SK-N-SH (cell line): ENCODE measurements at regions not wholly inside any gene's neighbourhood (a gene's known extent, or its start where the extent isn't known, plus 50 kb on each side); places are given as distances from the start of the nearest gene placed in this dataset.

Experiments
- CTCF ChIP-seq: fragments of 200-600 bp; sonication (generic); IDR thresholded peaks from 2 replicates; pipeline ENCODE4 v1.6.1; 2017; ENCODE audit warnings: antibody characterized with exemption, mild to moderate bottlenecking, moderate library complexity
- EP300 ChIP-seq, 2 experiments: IDR thresholded peaks; 2 replicates each; pipeline versions ENCODE4 v1.4.0 to v1.6.1; 2012; ENCODE audit warnings: borderline replicate concordance in 1 of 2, low read depth in 1 of 2, low read length in 1 of 2
- JUND ChIP-seq: IDR thresholded peaks from 2 replicates; pipeline ENCODE4 v1.4.0; 2012
- TAF1 ChIP-seq: IDR thresholded peaks from 2 replicates; pipeline ENCODE4 v1.6.1; 2012; ENCODE audit warnings: low read depth, mild to moderate bottlenecking, low read length, moderate library complexity, borderline replicate concordance
- ZBTB33 ChIP-seq: IDR thresholded peaks from 2 replicates; pipeline ENCODE4 v1.4.0; 2012; ENCODE audit warnings: low read depth, borderline replicate concordance

- TF ChIP-seq ZBTB33 = no peak
- no peak for TF ChIP-seq CTCF
- no peak for TF ChIP-seq JUND
- no peak for TF ChIP-seq TAF1
- no peak for TF ChIP-seq EP300 (IDR thresholded peaks at IDR 0.05; ENCODE audit: borderline replicate concordance in 1 of 2, low read depth in 1 of 2, low read length in 1 of 2)
Measured at GRCh38 chr13:84931264-84931663, 868.0 kb downstream of the SLITRK6 start.
